Peyer's patch (tissue), 4 donors: ENCODE measurements at regions not wholly inside any gene's neighbourhood (a gene's known extent, or its start where the extent isn't known, plus 50 kb on each side); places are given as distances from the start of the nearest gene placed in this dataset.

Experiments used
- DNase-seq, 3 donors: peaks; one replicate each; pipeline ENCODE4 v3.0.0-alpha.2; 2017 to 2019
- H3K27ac ChIP-seq, 4 donors: fragments of 200-600 bp; sonication (generic); one replicate each; pipeline ENCODE4 v1.5.1; 2016 to 2019
- H3K27me3 ChIP-seq, 2 donors: fragments of 200-600 bp; sonication (generic); one replicate each; pipeline ENCODE4 v1.5.1; 2019
- H3K36me3 ChIP-seq, 3 donors: fragments of 200-600 bp; sonication (generic); one replicate each; pipeline ENCODE4 v1.5.1; 2016 to 2019
- H3K4me1 ChIP-seq, 4 donors: fragments of 200-600 bp; sonication (generic); one replicate each; pipeline ENCODE4 v1.5.1; 2016 to 2019
- H3K4me3 ChIP-seq, 4 donors: fragments of 200-600 bp; sonication (generic); 1 replicate in 3 of 4; 2 replicates in 1 of 4; pipeline ENCODE4 v1.5.1; 2016 to 2019; ENCODE audit warnings: mild to moderate bottlenecking in 1 of 4
- H3K9me3 ChIP-seq, 4 donors: fragments of 200-600 bp; sonication (generic); one replicate each; pipeline ENCODE4 v1.5.1; 2016 to 2019; ENCODE audit warnings: mild to moderate bottlenecking in 1 of 4
- CTCF ChIP-seq, 6 experiments: fragments of 450-650 bp in 4 of 6; fragments of 200-600 bp in 2 of 6; sonication (generic) in 1 of 6; IDR thresholded peaks; one replicate each; pipeline ENCODE4 v1.5.1; 2017 to 2019; ENCODE audit warnings: antibody characterized with exemption in 6 of 6, mild to moderate bottlenecking in 3 of 6, moderate library complexity in 1 of 6
- POLR2A ChIP-seq, 2 donors: fragments of 450-650 bp; IDR thresholded peaks; one replicate each; pipeline ENCODE4 v1.5.1; 2017; ENCODE audit warnings: antibody characterized with exemption in 2 of 2, mild to moderate bottlenecking in 2 of 2, moderate library complexity in 2 of 2

- no peak overlapping the region for H3K4me3 ChIP-seq
- no peaks in the 10 kb centered on the region for H3K36me3 ChIP-seq
- no peaks in the 10 kb centered on the region for H3K27me3 ChIP-seq
- H3K4me1 ChIP-seq, result no peaks in the 10 kb centered on the region
- no peaks in the 10 kb centered on the region for H3K9me3 ChIP-seq
- no peak for DNase-seq
- no peak for TF ChIP-seq CTCF (IDR thresholded peaks at IDR 0.05)
- H3K27ac ChIP-seq, result no peak overlapping the region
Observed at GRCh38 chr1:36612121-36612520, 129.4 kb upstream of the CSF3R start.

GRCh38 chr1:36609241-36610027 is 126.7 kb upstream of the CSF3R start:
- TF ChIP-seq POLR2A (IDR thresholded peaks at IDR 0.05), result no peak
- peak in 4 of 6 experiments; percentile 32 to 48 (median 45) for TF ChIP-seq CTCF (IDR thresholded peaks at IDR 0.05)
- H3K9me3 ChIP-seq, result no peaks in the 10 kb centered on the region
- no peaks in the 10 kb centered on the region for H3K4me1 ChIP-seq
- no peak overlapping the region for H3K27ac ChIP-seq
- H3K36me3 ChIP-seq, result no peaks in the 10 kb centered on the region
- H3K4me3 ChIP-seq, result no peak overlapping the region
- peak in 1 of 3 donors; percentile 56 for DNase-seq
- no peaks in the 10 kb centered on the region for H3K27me3 ChIP-seq

GRCh38 chr1:36608272-36608671 is 125.6 kb upstream of the CSF3R start:
- no peak for TF ChIP-seq POLR2A (IDR thresholded peaks at IDR 0.05)
- TF ChIP-seq CTCF (IDR thresholded peaks at IDR 0.05), result no peak
- no peak for DNase-seq
- no peak overlapping the region for H3K27ac ChIP-seq
- no peaks in the 10 kb centered on the region for H3K36me3 ChIP-seq
- no peaks in the 10 kb centered on the region for H3K4me1 ChIP-seq
- H3K4me3 ChIP-seq, result no peak overlapping the region
- no peaks in the 10 kb centered on the region for H3K9me3 ChIP-seq
- H3K27me3 ChIP-seq, result no peaks in the 10 kb centered on the region

- Histone ChIP-seq H3K36me3 (no peaks in the 10 kb centered on the region), H3K9me3 (no peaks in the 10 kb centered on the region), H3K27ac (no peak overlapping the region), H3K27me3 (no peaks in the 10 kb centered on the region), H3K4me1 (no peaks in the 10 kb centered on the region), H3K4me3 (no peak overlapping the region)
- TF ChIP-seq POLR2A (IDR thresholded peaks at IDR 0.05) (no peak), CTCF (IDR thresholded peaks at IDR 0.05) (no peak)
- no peak for DNase-seq
Observed at GRCh38 chr1:36607263-36607651, 124.5 kb upstream of the CSF3R start.

- Histone ChIP-seq H3K27me3 (no peaks in the 10 kb centered on the region), H3K9me3 (no peaks in the 10 kb centered on the region), H3K4me3 (no peak overlapping the region), H3K4me1 (no peaks in the 10 kb centered on the region), H3K27ac (no peak overlapping the region), H3K36me3 (no peaks in the 10 kb centered on the region)
- no peak for DNase-seq
- TF ChIP-seq POLR2A (IDR thresholded peaks at IDR 0.05), result no peak
- no peak for TF ChIP-seq CTCF (IDR thresholded peaks at IDR 0.05)
Observed at GRCh38 chr1:36606641-36607262, 124.0 kb upstream of the CSF3R start.
